COLO668 (cell line): ENCODE measurements at regions not wholly inside any gene's neighbourhood (a gene's known extent, or its start where the extent isn't known, plus 50 kb on each side); places are given as distances from the start of the nearest gene placed in this dataset.

ENCODE experiments used
- DNase-seq: peaks from one replicate; lab custom pipeline; 2025; ENCODE audit not compliant: unreplicated experiment; lab: John Stamatoyannopoulos, UW

GRCh38 chr3:804211-804610, 288.6 kb upstream of the CNTN6 start:
- DNase-seq: no peak

- no peak for DNase-seq
Measured at GRCh38 chr3:805326-805725, 287.5 kb upstream of the CNTN6 start.

- no peak for DNase-seq
Measured at GRCh38 chr3:806006-806405, 286.8 kb upstream of the CNTN6 start.

GRCh38 chr3:816605-817004, 276.2 kb upstream of the CNTN6 start:
- no peak for DNase-seq

GRCh38 chr3:834679-835078, 258.1 kb upstream of the CNTN6 start:
- DNase-seq: no peak

GRCh38 chr3:835096-835495, 257.7 kb upstream of the CNTN6 start:
- no peak for DNase-seq

GRCh38 chr3:839981-840380, 252.8 kb upstream of the CNTN6 start:
- no peak for DNase-seq

- DNase-seq: no peak
Measured at GRCh38 chr3:851098-851790, 241.6 kb upstream of the CNTN6 start.

- no peak for DNase-seq
Measured at GRCh38 chr3:852033-852432, 240.8 kb upstream of the CNTN6 start.

- DNase-seq: no peak
Measured at GRCh38 chr3:853489-853888, 239.3 kb upstream of the CNTN6 start.

- no peak for DNase-seq
Measured at GRCh38 chr3:859135-859534, 233.7 kb upstream of the CNTN6 start.

GRCh38 chr3:861721-862120, 231.1 kb upstream of the CNTN6 start:
- DNase-seq: no peak

GRCh38 chr3:869269-869668, 223.6 kb upstream of the CNTN6 start:
- no peak for DNase-seq

- DNase-seq: no peak
Measured at GRCh38 chr3:869734-870133, 223.1 kb upstream of the CNTN6 start.

- no peak for DNase-seq
Measured at GRCh38 chr3:871651-872050, 221.2 kb upstream of the CNTN6 start.

- no peak for DNase-seq
Measured at GRCh38 chr3:877001-877400, 215.8 kb upstream of the CNTN6 start.

GRCh38 chr3:878746-879145, 214.1 kb upstream of the CNTN6 start:
- no peak for DNase-seq

GRCh38 chr3:880371-880770, 212.5 kb upstream of the CNTN6 start:
- no peak for DNase-seq

- DNase-seq: no peak
Measured at GRCh38 chr3:882533-882932, 210.3 kb upstream of the CNTN6 start.

- no peak for DNase-seq
Measured at GRCh38 chr3:901953-902778, 190.7 kb upstream of the CNTN6 start.

GRCh38 chr3:905217-905616, 187.6 kb upstream of the CNTN6 start:
- no peak for DNase-seq

- DNase-seq: no peak
Measured at GRCh38 chr3:906739-907138, 186.1 kb upstream of the CNTN6 start.

- DNase-seq: no peak
Measured at GRCh38 chr3:908839-909238, 184.0 kb upstream of the CNTN6 start.
